C4-2B (cell line): ENCODE measurements at regions not wholly inside any gene's neighbourhood (a gene's known extent, or its start where the extent isn't known, plus 50 kb on each side); places are given as distances from the start of the nearest gene placed in this dataset.

ENCODE experiments used
- ZFX ChIP-seq: fragments of 450-650 bp; IDR thresholded peaks from 2 replicates; pipeline ENCODE4 v1.6.1; 2017
- TF ChIP-seq, protein P1 (sequence below): fragments of 450-650 bp; conservative IDR thresholded peaks from 2 replicates; pipeline ENCODE4 v1.5.1; 2017; ENCODE audit warnings: mild to moderate bottlenecking

DNA sequence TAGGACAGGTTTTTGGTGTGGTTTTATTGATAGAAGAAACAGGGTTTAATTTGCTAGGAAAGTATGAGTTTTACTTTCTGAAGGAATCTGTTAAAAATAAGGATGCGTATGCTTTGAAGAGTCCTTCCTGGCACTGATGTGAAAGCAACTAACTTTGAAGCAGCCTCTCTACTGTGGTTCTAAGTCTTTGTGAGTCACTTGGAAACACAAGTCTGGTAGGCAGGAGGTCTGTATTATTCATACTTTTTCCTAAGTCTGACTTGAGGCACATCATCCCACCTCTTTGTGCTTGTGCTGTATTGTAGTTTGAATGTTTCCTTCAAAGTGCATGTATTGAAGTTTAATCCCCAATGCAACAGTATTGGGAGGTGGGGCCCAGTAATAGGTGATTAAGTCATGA lies 129.0 kb downstream of the TAF11L14 start:
- TF ChIP-seq, protein P1, sequence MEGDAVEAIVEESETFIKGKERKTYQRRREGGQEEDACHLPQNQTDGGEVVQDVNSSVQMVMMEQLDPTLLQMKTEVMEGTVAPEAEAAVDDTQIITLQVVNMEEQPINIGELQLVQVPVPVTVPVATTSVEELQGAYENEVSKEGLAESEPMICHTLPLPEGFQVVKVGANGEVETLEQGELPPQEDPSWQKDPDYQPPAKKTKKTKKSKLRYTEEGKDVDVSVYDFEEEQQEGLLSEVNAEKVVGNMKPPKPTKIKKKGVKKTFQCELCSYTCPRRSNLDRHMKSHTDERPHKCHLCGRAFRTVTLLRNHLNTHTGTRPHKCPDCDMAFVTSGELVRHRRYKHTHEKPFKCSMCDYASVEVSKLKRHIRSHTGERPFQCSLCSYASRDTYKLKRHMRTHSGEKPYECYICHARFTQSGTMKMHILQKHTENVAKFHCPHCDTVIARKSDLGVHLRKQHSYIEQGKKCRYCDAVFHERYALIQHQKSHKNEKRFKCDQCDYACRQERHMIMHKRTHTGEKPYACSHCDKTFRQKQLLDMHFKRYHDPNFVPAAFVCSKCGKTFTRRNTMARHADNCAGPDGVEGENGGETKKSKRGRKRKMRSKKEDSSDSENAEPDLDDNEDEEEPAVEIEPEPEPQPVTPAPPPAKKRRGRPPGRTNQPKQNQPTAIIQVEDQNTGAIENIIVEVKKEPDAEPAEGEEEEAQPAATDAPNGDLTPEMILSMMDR: no peak
- no peak for TF ChIP-seq ZFX
